Kidney capillary endothelial cell (primary cell): ENCODE measurements at regions not wholly inside any gene's neighbourhood (a gene's known extent, or its start where the extent isn't known, plus 50 kb on each side); places are given as distances from the start of the nearest gene placed in this dataset.
A peak's percentile ranks its signal among the peaks of the same experiment; 100 is the strongest.
"Not testable (repeated sequence)": the region's sequence is repeated elsewhere in the genome, so short reads cannot be mapped to it uniquely, and the experiment has no call there.

Experiments used
- DNase-seq: peaks from one replicate; pipeline ENCODE4 v3.0.0-alpha.2; 2018; ENCODE audit warnings: low spot score

DNA sequence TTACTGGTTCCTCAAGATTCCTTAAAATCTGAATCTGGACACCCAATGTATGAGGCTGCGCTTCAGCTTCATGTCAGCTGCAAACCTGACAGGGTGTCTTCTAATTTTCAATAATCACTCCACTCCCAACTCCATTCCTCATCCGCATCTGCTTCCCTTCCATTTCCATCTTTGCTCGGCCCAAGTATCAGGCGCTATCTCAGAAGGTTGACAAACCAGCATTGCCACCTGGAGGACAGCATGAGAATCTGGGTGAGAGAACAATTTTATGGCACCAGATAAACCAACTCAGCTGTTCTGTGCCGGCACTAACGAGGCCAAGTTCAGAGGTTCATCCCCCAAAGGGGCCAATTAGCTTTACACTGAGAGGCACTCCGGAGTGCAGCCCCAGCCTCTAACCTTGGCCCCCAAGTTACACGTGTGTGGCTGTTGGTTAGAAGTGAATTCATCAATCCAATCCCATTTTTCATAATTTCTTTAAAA lies 79.1 kb upstream of the LMO2 start:
- DNase-seq = peak; percentile 77

DNA sequence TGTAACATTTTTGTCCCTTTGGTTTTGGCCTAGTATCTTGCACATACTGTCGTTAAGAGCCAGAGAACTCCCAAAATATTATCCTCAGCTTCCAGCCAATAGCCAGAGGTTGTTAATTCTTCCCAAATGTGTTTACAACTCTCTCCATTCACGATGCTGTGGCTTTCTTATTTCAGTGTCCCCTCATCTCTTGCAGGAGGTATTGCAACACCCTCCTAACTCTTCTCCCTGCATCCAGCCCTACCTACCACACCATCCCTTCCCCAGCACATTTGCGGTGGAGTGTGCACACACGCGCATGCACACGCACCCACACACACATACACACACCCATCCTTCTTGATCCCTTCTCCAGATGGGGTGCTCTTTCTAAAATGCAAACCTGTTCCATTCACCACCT lies 75.6 kb upstream of the LMO2 start:
- DNase-seq = no peak

DNA sequence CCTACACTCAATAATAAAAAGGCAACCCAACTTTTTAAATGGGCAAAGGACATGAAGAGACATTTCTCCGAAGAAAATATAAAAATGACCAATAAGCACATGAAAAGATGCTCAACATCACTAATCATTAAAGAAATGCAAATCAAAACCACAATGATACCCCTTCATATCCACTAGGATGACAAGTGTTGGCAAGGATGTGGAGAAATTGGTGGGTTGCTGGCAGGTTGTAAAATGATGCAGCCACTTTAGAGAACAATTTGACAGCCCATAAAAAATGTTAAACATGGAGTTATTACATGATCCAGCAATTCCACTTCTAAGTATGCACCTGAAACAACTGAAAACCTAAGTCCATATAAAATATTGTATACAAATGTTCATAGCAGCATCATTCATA lies 73.2 kb upstream of the LMO2 start:
- DNase-seq = no peak

DNA sequence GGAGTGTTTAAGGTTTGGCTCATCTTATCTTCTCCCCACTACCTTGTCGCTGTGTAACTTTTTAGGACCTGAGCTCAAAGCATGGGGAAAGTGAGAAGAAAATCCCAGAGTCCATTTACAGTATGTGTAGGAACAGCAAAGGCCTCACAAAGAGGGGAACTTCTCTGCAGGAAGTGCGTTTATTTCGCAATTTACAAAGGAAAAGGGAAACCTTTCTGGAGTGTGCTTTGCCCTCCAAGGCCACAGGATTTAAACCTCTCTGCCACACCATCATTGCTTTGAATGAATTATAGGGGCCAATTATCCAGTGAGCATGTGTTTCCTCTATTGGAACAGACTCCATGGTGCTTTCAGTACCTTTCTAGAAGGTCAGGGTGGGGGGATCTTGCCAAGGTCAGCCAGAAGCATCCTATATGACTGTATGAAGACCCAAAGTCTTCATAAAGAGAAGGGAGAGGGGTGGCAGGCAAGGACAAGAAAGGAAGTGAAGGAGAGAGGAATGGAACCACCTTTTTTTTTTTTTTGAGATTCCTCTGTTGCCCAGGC lies 68.1 kb upstream of the LMO2 start:
- no peak for DNase-seq

DNA sequence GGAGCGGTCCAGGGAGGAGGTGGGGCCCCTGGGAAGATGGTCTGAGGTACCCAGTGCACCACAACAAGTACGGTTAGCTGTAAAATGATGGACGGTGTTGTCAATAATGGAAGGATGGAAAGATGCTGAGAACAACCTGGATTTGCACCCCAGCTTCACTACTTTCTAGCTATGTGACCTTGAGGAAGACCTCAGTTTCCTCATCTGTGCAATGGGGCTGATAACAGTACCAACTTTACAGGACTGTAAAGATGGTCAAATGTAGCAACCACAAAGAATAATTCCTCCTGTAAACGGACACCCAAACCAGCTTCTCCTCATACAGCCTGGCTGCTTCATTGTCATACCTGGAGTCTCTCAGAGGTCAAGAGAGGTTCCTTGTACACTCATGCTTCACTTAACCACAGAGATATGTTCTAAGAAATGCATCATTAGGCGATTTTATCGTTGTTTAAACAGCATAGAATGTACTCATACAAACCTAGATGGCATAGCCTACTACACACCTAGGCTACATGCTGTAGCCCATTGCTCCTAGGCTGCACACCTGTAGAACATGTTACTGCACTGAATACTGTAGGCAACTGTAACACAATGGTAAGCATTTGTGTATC lies 65.5 kb upstream of the LMO2 start:
- no peak for DNase-seq

DNA sequence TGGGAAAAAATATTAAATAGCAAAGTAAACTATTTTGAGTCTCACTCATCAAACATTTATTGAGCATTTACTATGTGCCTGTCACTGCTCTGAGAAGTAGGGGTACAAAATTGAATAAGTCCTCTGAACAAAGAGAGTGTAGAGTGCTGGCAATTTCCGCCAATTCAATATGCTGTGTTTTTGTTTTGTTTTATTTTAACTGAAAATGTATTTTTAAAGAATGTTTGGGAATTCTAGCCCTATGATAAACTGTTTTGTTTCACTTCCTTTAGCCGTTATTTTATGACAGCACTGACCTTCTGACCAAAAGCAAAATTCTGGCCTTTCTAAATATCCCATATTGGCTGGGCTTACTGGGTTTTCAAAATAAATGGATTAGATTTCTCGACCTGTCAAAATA lies 64.7 kb upstream of the LMO2 start:
- DNase-seq = no peak

DNA sequence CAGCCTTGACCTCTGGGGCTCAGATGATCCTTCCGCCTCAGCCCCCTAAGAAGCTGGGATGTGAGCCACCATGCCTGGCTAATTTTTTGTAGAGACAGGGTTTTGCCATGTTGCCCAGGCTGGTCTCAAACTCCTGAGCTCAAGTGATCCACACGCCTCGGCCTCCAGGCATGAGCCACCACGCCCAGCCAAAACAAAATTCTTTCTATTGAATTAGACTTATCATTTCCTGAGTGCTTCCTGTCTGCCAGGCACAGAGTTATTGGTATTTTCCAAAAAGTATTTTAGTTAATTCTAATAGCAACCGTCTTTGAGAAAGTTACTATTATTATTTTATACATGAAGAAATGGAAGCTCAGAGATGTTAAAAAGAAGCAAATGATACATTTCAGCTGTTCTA lies 61.4 kb upstream of the LMO2 start:
- no peak for DNase-seq

DNA sequence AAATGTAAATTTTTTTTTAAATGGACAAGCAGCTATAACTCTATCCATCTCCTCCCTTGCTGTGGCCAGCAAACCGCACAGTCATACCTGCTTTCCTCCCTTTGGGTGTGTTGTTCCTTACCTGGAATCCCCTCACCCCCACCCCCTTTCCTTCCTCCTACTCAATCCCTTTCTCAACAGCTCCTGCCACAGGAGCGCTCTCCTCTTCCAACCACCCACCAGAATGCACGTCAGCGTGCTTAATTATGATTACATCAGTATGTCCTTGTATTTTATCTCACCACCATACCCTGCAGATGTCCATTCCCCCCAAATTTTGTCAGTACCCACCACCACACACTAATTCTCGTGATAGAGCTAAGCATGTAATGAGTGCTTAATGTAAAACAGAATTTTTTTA lies 60.9 kb upstream of the LMO2 start:
- DNase-seq = no peak

DNA sequence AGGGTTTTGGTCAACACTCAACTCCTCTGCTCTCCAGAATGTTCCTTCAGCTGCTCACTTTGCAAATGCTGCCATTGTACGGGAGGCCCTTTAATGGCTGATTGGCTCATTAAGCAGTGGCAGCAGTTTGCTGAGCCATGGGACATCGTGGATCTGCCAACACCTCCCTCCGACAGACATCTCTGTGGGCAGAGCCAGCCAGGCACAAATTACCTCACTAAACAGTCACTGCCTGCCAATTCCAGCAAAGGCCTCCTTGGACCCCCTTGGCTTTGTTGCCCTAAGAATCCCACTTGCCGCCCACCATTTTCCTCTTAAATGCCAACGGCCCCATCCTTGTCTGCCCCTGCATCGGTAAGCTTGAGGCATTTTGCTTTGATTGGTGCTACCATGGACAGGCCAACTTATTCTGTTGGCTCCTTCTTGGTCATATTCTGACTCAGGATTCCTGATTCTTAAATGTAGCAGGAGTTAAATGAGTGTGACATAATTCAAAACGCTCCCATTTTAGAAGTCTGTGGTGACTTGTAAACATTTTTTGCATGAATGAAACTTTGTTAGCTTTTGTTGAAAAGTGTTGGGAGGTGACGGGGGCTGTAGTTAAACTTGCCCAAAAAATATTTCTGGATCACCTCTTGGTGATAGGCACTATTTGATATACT lies 57.5 kb upstream of the LMO2 start:
- DNase-seq = no peak

DNA sequence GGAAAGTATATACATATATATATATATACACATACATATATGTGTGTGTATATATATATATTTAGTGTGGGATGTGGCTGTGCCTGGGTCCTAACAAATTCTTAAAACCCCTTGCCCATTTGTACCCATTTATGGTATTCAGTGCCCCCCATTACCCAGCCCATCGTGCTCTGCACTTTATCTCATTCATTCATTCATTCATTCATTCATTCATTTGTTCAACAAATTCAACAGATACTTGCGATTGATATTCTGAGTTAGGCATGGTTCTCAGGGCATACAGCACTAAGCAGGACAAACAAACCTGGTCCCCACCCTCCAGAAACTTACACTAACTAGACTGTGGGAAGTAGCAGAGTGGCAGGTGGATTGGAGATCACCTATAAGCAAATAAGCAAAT lies 56.6 kb upstream of the LMO2 start:
- no peak for DNase-seq

DNA sequence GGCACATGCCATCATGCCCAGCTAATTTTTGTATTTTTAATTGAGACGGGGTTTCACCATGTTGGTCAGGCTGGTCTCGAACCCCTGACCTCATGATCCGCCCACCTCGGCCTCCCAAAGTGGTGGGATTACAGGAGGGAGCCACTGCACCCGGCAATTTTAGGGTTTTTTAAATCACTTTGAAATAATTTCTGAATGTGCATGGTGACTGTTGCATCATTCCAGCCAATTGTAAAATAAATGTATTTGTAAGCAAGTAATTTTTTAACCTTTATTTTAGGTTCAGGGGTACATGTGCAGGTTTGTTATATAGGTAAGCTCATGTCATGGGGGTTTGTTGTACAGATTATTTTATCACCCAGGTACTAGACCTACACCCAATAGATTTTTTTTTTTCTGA lies 56.0 kb upstream of the LMO2 start:
- not testable (repeated sequence) for DNase-seq

DNA sequence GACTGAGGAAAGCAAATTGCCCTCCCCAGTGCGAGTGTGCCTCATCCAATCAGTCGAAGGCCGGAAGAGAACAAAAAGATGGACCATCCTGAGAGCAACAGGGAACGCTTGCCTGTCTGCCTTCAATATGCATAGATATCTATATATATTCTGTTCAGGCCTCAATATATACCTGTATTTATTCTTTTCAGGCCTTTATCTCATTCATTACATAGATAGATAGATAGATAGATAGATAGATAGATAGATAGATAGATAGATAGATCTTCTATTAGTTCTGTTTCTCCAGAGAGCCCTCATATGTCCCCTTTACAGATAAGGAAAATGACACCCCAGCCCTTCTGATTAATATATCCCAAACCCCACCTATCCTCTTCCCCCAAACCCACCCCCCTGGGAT lies 55.1 kb upstream of the LMO2 start:
- no peak for DNase-seq

DNA sequence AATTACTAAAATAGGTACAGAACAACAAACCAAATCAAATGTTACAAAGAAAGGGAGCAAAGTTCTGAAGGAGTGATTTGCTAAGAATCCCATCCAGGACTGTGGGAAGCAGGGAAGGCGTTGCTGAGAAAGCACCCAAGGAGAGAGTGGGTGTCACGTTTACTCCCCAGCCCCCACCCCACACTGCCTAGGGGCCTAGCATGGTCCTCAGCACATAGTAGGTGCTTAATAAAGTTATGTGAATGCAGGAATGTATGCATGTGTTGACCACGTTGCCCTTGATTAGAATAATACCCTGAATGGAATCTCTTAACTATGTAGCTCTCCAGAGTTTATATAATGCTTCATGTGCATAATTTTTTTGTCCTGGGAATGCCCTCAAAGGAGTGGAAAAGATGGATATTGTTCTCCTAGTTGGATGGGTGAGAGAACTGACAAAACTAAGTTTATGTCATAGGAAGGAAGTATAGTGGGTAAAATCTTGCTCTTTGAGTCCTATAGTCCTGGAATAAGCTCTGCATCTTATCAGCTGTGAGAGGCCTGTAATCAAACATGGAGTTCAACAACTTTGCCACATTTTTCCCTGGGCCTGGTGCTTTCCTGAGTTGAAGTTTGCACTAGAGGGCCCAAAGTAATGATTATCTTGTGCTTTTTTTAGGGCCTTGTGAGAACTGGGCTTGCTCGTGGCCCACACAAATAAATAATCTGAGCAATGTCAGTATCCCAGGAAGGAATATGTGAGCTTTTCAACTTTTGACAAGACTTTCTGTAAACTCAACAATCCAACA lies 53.8 kb upstream of the LMO2 start:
- no peak for DNase-seq

DNA sequence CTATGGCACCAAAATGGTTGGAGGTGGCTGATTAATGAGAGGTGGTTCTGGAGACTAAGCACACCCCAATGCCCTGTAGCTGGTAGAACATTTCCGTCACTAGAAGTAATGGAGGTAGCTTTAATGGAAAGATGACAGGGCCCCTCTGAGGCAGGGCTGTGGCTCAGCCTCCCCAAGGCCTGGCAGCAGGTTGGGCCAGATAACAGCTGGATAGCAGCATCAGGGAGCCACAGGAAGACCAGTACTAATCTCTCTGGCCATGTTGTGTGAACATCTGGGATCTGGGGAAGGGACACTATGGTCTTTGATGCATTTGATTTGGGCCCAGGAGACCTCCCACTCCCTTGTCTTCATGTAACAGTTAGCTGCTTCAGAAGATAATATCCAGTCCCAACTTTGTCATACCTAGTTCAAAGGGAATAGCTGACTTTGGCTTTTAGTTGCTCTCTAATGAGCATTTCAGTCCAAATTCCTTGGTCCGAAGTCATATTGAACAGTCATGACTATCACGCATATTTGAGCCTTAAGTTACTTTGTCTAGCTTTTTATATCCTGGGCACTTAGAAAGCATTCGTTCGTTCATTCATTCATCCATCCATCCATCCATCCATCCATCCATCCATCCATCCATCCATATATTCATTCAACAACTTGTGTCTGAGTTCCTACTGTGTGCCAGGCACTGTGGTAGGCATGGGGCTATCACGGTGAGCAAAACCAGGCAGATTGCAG lies 53.0 kb upstream of the LMO2 start:
- DNase-seq = no peak

DNA sequence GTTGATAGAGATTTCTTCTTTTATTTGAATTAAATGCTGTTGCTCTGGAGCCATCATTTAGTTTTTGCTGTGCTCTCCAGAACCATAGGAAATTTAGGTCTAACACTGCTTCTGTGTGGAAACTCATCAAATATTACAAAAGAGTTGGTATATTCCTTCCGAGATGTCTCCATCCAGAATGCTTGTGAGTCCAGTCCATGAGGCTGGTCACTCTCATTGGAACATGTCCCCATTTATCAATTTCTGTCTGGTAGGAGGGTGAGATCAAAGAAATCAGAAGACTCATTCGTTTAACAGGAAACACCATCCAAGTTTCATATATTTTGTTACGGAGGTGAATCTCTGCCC lies 52.4 kb upstream of the LMO2 start:
- no peak for DNase-seq

DNA sequence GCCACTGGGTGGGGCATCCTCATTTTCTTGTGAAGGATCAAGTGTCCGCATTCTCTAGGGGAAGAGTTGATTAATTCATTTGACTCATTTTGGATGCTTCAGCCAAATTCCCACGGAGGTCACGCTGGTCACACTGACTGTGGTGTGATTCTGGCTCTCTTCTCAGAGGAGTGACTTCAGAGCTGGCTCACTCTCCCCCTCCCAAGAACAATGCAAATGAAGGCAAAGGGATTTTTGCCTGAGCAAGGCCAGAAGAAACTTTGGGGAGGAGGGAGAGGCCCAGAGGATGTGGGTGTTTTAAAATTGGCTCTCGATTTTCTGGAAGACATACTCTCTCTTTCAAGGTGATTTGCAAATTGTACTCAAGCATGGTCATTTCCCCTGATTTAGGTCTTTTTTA lies 51.1 kb upstream of the LMO2 start:
- peak; percentile 46 for DNase-seq

DNA sequence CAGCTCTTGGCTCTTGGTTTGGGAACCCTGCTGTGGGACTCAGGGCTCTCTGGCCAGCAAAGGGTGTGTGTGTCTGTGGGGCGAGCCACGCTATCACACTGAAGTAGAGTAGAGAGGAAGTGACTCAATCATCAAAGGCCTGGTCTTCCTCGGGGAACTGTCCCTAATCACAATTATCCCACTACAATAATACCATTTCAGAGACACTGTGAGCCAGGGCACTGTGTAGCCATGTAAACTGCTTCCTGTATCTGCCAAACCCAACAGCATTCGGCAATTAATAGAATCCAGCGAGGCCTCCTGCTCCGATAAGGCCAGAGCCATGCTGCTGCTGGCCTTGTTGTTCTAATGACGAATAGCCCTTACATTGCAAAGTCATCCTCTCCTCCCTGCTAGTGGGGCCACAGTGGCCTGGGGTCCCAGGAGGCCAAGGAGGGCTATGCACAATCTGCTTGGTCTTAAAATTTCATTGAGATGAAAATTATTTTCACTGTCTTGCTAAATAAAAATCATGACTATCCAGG lies 49.8 kb upstream of the LMO2 start:
- DNase-seq = peak; percentile 94
